HL-60 (cell line): ENCODE measurements at regions not wholly inside any gene's neighbourhood (a gene's known extent, or its start where the extent isn't known, plus 50 kb on each side); places are given as distances from the start of the nearest gene placed in this dataset.

Experiments used
- DNase-seq, 2 experiments: peaks; one replicate each; pipeline ENCODE4 v3.0.0-alpha.2; 2010 to 2020; ENCODE audit warnings: low read depth in 1 of 2, low spot score in 1 of 2
- H3K27ac ChIP-seq: fragments of 250-450 bp; sonication (Bioruptor Pico); replicated peaks from 2 replicates; pipeline ENCODE4 v1.5.1; 2020; ENCODE audit warnings: mild to moderate bottlenecking, moderate library complexity
- H3K27me3 ChIP-seq: fragments of 250-450 bp; sonication (Bioruptor Pico); 2 replicates; pipeline ENCODE4 v1.5.1; 2021; ENCODE audit warnings: mild to moderate bottlenecking, moderate library complexity; ENCODE audit not compliant: insufficient read depth, poor library complexity, severe bottlenecking
- H3K4me3 ChIP-seq: replicated peaks from 2 replicates; pipeline ENCODE4 v1.5.1; 2011; ENCODE audit warnings: mild to moderate bottlenecking, control low read depth, low read length; ENCODE audit not compliant: insufficient read depth
- GABPA ChIP-seq: IDR thresholded peaks from 2 replicates; pipeline ENCODE4 v1.6.1; 2012; ENCODE audit warnings: low read depth
- POLR2AphosphoS5 ChIP-seq: IDR thresholded peaks from 2 replicates; pipeline ENCODE4 v1.6.1; 2012; ENCODE audit warnings: low read depth
- SPI1 ChIP-seq: IDR thresholded peaks from 2 replicates; pipeline ENCODE4 v1.6.1; 2012; ENCODE audit warnings: low read depth, mild to moderate bottlenecking, borderline replicate concordance
- TF ChIP-seq, protein P1 (sequence below): IDR thresholded peaks from 2 replicates; pipeline ENCODE4 v1.6.1; 2012; ENCODE audit warnings: low read depth; ENCODE audit not compliant: insufficient replicate concordance
- TF ChIP-seq, protein P2 (sequence below): IDR thresholded peaks from one replicate; pipeline ENCODE4 v1.5.1; 2011; ENCODE audit warnings: low read length, control low read depth, inconsistent platforms; ENCODE audit not compliant: insufficient read depth

GRCh38 chr1:87219141-87219540, 109.5 kb upstream of the LMO4 start:
- Histone ChIP-seq H3K27me3 (no peaks in the 10 kb centered on the region), H3K27ac (no peak overlapping the region), H3K4me3 (no peak overlapping the region)
- no peak for DNase-seq
- TF ChIP-seq POLR2AphosphoS5, result no peak
- TF ChIP-seq, protein P1, sequence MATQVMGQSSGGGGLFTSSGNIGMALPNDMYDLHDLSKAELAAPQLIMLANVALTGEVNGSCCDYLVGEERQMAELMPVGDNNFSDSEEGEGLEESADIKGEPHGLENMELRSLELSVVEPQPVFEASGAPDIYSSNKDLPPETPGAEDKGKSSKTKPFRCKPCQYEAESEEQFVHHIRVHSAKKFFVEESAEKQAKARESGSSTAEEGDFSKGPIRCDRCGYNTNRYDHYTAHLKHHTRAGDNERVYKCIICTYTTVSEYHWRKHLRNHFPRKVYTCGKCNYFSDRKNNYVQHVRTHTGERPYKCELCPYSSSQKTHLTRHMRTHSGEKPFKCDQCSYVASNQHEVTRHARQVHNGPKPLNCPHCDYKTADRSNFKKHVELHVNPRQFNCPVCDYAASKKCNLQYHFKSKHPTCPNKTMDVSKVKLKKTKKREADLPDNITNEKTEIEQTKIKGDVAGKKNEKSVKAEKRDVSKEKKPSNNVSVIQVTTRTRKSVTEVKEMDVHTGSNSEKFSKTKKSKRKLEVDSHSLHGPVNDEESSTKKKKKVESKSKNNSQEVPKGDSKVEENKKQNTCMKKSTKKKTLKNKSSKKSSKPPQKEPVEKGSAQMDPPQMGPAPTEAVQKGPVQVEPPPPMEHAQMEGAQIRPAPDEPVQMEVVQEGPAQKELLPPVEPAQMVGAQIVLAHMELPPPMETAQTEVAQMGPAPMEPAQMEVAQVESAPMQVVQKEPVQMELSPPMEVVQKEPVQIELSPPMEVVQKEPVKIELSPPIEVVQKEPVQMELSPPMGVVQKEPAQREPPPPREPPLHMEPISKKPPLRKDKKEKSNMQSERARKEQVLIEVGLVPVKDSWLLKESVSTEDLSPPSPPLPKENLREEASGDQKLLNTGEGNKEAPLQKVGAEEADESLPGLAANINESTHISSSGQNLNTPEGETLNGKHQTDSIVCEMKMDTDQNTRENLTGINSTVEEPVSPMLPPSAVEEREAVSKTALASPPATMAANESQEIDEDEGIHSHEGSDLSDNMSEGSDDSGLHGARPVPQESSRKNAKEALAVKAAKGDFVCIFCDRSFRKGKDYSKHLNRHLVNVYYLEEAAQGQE, result no peak
- TF ChIP-seq, protein P2, sequence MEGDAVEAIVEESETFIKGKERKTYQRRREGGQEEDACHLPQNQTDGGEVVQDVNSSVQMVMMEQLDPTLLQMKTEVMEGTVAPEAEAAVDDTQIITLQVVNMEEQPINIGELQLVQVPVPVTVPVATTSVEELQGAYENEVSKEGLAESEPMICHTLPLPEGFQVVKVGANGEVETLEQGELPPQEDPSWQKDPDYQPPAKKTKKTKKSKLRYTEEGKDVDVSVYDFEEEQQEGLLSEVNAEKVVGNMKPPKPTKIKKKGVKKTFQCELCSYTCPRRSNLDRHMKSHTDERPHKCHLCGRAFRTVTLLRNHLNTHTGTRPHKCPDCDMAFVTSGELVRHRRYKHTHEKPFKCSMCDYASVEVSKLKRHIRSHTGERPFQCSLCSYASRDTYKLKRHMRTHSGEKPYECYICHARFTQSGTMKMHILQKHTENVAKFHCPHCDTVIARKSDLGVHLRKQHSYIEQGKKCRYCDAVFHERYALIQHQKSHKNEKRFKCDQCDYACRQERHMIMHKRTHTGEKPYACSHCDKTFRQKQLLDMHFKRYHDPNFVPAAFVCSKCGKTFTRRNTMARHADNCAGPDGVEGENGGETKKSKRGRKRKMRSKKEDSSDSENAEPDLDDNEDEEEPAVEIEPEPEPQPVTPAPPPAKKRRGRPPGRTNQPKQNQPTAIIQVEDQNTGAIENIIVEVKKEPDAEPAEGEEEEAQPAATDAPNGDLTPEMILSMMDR, result no peak
- TF ChIP-seq GABPA, result no peak
- no peak for TF ChIP-seq SPI1

GRCh38 chr1:87219626-87220025, 109.1 kb upstream of the LMO4 start:
- H3K4me3 ChIP-seq, result no peak overlapping the region
- H3K27me3 ChIP-seq, result no peaks in the 10 kb centered on the region
- TF ChIP-seq, protein P1, result no peak
- TF ChIP-seq POLR2AphosphoS5 (no peak), GABPA (no peak), SPI1 (no peak; the same call in 1 of the 2 replicates)
- TF ChIP-seq, protein P2, result no peak
- DNase-seq, result peak; percentile 33 to 54
- 0 out of 2 replicates have a peak overlapping the region, but pooled peaks have one; percentile 10 for H3K27ac ChIP-seq

GRCh38 chr1:87220993-87221392, 107.7 kb upstream of the LMO4 start:
- TF ChIP-seq, protein P1, result no peak
- TF ChIP-seq POLR2AphosphoS5, result no peak
- TF ChIP-seq, protein P2, result no peak
- TF ChIP-seq GABPA, result no peak
- no peak for TF ChIP-seq SPI1
- H3K27me3 ChIP-seq, result no peaks in the 10 kb centered on the region
- no peak overlapping the region for H3K27ac ChIP-seq
- DNase-seq, result no peak
- H3K4me3 ChIP-seq, result no peak overlapping the region
